GM21619 (cell line): ENCODE measurements at regions not wholly inside any gene's neighbourhood (a gene's known extent, or its start where the extent isn't known, plus 50 kb on each side); places are given as distances from the start of the nearest gene placed in this dataset.

ENCODE experiments used
- ATAC-seq: cut with Tn5 transposase; IDR thresholded peaks from one replicate; pipeline ENCODE4 v1.9.1; 2021; ENCODE audit not compliant: unreplicated experiment

DNA sequence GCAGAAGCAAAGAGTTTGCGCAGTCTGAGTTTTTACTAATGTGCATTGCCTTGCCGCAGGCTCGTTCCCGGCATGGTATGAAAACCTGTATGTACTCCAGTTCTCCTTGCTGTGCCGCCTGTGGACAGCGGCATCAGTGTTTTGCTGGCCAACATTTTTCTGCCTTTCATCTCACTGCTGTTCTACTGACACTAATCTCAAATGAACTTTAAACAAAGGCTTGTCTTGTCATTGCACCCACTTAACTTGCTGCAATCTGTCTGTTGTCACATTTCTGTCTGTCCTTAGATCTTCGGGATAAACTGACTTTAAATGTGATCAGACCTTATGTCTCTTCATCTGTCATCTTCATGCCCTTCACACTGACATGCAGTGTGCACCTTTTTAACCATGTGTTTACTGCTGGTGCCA lies 71.7 kb upstream of the ZNRF2 start:
- no peak for ATAC-seq

DNA sequence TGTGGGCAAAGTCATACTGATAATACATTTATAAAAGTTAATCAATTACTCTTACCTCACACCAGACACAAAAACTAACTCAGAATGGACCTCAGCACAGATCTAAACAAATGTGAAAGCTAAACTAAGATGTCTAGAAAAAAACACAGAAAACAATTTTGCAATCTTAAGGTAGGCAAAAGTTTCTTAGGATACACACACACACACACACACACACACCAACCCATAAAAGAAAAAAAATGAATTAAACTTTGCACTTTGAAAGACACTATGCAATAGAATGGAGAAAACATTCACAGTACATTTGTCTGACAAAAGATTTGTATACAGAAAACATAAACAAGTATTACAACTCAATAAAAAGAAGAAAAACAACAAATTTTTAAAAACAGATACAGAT lies 70.8 kb upstream of the ZNRF2 start:
- ATAC-seq, result no peak

DNA sequence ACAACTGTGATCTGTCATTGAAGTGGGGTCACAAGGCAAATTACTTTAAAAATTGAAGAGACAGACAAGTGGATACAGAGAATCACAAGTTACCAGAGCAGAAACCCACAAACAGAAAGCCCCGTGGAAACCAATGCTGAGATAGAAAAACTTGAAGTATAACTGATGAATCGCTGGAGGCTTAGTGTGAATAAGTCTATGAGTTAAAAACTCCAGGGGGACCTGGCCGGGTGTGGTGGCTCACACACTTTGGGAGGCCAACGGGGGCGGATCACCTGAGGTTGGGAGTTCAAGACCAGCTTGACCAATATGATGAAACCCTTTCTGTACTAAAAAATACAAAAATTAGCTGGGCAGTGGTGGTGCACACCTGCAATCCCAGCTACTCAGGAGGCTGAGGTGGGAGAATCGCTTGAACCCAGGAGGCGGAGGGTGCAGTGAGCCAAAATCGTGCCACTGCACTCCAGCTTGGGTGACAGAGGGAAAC lies 69.7 kb upstream of the ZNRF2 start:
- ATAC-seq, result peak; percentile 48

DNA sequence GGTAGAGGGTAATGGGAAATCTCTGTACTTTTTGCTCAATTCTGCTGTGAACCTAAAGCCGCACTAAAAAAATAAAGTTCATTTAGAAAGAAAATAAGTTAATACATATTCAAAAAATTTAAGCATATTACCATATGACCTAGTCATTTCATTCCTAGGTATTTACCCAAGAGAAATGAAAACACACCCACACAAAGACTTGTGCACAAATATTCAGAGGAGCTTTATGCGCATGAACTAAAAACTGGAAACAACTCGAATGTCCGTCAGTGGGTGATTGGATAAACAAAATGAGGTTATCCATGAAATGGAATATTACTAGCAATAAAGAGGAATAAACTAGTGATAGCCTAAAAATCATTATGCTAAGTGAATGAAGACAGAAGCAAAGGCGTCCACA lies 62.6 kb upstream of the ZNRF2 start:
- ATAC-seq, result no peak

DNA sequence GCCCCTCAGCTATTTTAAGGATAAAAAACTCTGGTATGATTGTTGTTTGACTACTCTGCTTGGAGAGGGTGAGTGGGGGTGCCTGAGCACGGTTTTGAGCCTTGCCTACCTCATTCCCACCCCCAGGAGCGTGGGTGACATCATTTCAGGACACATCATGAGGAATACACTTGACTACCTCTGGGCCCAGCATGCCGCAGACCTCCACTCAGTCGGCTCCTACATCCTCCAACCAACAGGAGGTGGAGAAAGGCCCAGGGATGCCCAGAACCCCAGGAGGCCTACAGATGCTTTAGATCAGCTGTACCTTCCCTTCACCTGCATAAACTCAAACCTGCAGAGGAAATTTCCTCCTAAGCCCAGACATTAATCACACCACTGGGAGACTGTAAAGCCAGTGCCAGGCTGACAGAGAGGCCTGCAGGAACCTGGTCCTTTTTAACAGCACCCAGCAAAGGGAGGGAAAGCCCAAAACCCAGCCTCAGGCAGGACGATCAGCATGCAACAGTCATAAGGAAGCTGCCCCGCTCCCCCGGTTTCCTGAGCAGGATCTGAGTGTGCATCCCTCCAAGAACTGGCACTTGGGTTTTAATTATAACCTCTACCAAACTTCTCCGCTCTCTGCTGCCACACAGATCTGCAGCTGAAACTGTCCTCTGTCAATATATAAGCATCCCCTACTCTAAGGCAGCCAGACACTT lies 61.7 kb upstream of the ZNRF2 start:
- no peak for ATAC-seq

DNA sequence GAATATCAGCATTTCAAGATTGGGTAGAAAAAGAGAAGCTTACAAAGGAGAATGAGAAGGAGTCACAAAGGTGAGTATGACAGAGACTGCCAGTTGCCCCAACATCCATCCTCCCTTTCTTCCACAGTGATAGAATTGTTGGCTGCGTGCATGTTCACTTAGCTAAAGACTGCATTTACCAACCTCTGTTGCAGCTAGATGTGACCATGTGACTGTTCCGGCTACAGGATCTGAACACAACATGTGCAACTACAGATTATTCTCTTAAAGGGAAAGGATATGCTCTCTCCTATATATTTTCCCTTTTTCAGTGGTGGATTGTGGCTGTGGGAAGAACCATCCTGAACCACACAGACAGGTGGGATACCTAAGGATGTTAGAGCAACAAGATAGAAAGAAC lies 60.5 kb upstream of the ZNRF2 start:
- no peak for ATAC-seq

DNA sequence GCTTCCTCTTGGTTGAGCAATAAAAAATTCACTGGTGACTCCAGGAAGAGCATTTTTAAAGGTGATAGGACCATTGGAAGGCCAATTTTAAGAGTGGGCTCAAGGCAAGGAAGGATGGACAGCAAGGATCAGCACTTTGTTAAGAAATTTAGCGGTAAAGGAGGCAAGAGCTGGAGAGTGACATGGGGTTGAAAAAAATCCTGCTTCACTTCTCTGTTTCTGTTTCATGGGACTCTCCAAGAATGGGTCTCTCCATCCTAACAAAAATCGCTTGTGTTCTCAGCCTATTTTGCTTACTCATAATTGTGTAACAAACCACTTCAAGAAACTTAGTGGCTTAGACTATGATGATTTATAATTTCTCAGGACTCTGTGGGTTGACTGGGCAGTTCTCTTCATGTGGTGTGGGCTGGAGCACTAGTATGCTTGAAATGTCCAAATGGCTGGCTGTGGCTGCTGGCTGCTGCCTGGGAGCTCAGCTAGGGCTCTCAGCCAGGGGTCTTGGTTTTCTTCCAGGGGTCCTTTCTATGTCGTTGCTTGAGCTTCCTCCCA lies 59.8 kb upstream of the ZNRF2 start:
- no peak for ATAC-seq

DNA sequence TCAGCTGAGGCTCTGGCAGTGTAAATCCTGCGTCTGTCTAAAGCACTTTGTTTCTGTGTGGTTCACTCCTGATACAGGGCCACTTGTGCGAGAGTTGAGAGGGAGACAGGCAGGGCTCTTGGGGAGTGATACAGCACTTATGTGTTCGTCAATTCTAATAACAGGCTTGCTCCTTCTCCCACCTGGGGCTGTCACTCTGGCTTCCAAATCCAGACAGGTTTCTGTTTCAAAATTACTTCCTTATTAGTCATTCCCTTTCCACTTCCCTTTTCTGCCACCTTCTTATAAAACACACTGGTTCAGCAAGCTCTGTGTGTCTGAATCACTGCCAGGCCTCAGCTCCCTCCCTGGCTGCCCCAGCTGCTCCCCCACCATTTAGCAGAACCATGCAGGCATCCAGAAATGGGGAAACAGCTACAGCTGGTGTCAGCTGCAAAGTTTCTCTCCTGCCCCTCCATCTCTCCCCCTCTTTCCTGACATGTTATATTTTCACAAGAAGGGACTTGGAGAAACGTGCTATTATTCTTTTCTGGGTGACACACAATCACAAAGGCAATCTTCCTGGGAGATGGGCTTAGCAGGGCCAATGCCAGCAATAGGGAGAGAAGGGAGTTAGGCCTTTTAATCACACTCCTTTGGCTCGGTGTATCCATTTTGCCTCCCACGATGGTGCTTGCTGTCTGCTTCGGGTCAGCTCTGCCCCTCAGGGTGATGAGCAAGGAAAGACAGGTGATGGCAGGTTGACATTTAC lies 58.4 kb upstream of the ZNRF2 start:
- ATAC-seq, result peak; percentile 86

DNA sequence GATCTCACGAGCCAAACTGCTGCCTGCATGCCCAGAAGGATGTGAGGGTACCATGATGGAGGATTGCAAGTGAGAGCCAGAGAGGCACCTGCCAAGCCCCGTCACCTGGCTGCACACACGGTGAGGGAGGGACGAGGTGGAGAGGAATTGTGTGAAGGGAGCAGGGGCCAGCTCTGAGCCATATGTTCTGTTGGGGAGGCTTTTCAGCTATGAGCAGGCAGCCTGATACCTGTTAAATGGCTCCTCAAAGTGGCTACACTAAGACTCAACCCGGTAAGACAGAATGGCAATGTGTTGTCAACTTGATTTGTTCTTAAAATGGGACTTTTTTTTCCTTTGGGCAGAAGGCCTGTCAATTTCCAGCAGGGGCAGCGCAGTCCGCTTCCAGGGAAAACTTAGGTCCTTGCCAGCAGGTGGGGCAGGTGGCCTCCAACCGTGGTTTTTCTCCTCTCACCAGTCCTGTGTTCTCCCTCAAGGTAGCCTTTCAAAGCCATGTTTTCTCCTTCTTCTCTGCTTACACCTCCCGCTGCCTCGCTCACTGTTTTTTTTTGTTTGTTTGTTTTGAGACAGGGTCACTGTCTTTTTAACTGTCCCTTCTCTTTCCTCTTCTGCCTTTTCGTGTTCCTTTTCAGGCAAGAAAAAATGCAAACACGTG lies 57.7 kb upstream of the ZNRF2 start:
- ATAC-seq, result no peak

DNA sequence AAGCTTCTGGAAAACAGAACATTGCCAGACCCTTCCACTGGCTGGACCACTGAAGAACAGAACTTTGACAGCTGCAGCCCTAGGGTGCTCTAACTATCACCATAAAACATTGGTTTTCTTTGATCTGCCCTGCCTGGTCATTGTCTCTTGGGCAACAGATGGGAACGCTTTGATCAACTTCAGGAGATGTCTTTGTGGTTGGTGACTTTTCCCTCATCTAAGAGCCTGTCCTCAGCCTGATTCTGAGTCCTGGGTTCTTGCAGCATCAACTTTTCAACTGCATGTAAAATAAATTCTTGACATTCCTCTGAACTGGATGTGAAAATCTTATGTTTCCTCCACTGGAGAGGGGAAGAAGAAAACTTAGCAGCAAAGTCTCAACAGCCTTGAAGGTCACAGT lies 53.1 kb upstream of the ZNRF2 start:
- no peak for ATAC-seq

DNA sequence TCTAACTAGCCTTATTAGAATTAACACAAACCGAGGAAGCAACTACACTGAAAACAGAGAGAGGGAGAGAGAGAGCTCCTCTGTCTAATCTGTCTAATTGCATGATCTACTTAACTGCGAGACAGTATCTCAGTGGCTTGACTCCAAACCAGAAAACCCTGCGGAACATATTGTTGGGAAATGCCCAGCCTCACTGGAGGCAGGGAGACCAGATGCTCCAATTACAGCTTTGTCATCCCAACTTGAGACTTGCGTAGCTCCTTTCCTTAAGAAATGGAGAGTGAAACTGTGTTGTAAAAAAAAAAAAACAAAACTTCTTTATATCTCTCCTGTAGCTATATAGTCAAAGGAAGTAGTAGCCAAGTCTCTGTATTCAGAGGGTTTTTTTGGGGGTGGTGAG lies 52.0 kb upstream of the ZNRF2 start:
- ATAC-seq, result no peak
